Esophagus muscularis mucosa (tissue), 4 donors: ENCODE measurements at regions not wholly inside any gene's neighbourhood (a gene's known extent, or its start where the extent isn't known, plus 50 kb on each side); places are given as distances from the start of the nearest gene placed in this dataset.

Experiments used
- DNase-seq: peaks from one replicate; pipeline ENCODE4 v3.0.0-alpha.2; 2017; ENCODE audit errors: extremely low spot score
- H3K27ac ChIP-seq, 4 donors: fragments of 200-600 bp; sonication (generic); replicated peaks in 1 of 4; 1 replicate in 3 of 4; 2 replicates in 1 of 4; pipeline ENCODE4 v1.5.1; 2016 to 2019; ENCODE audit warnings: mild to moderate bottlenecking in 1 of 4
- H3K27me3 ChIP-seq, 4 donors: fragments of 200-600 bp; sonication (generic); one replicate each; pipeline versions ENCODE4 v1.5.1 to v1.6.0; 2016 to 2019
- H3K36me3 ChIP-seq, 4 donors: fragments of 200-600 bp; sonication (generic); one replicate each; pipeline ENCODE4 v1.5.1; 2016 to 2019
- H3K4me1 ChIP-seq, 4 donors: fragments of 200-600 bp; sonication (generic); one replicate each; pipeline ENCODE4 v1.5.1; 2016 to 2019
- H3K4me3 ChIP-seq, 4 donors: fragments of 200-600 bp; sonication (generic); 1 replicate in 2 of 4; 2 replicates in 2 of 4; pipeline ENCODE4 v1.5.1; 2016 to 2019; ENCODE audit warnings: mild to moderate bottlenecking in 4 of 4, moderate library complexity in 1 of 4
- H3K9me3 ChIP-seq, 4 donors: fragments of 200-600 bp; sonication (generic); 1 replicate in 3 of 4; 2 replicates in 1 of 4; pipeline ENCODE4 v1.5.1; 2016 to 2019
- EP300 ChIP-seq: sonication (generic); formaldehyde crosslinking; IDR thresholded peaks from one replicate; pipeline ENCODE4 v1.6.1; 2017; ENCODE audit warnings: antibody characterized with exemption
- POLR2A ChIP-seq: fragments of 450-650 bp; IDR thresholded peaks from one replicate; pipeline ENCODE4 v1.6.1; 2017; ENCODE audit warnings: antibody characterized with exemption, moderate library complexity, mild to moderate bottlenecking, low read depth
- POLR2AphosphoS5 ChIP-seq, 2 donors: sonication (generic); formaldehyde crosslinking; IDR thresholded peaks; one replicate each; pipeline ENCODE4 v1.6.1; 2017; ENCODE audit warnings: antibody characterized with exemption in 2 of 2
- WGBS: methylation state at CpG from one replicate; pipeline ENCODE4 v1.1.5; 2018; 5-methylcytosine and 5-hydroxymethylcytosine counted together
- intact Hi-C: fragments of 100-400 bp; cut with DNase I; formaldehyde crosslinking; loops from one replicate; pipeline ENCODE4 v1.15.1; 2023
- TF ChIP-seq, protein P1 (sequence below), 3 experiments: fragments of 200-600 bp in 2 of 3; fragments of 450-650 bp in 1 of 3; sonication (generic) in 2 of 3; IDR thresholded peaks; one replicate each; pipeline ENCODE4 v1.5.1; 2017 to 2019; ENCODE audit warnings: antibody characterized with exemption in 3 of 3, mild to moderate bottlenecking in 2 of 3, moderate library complexity in 1 of 3

DNA sequence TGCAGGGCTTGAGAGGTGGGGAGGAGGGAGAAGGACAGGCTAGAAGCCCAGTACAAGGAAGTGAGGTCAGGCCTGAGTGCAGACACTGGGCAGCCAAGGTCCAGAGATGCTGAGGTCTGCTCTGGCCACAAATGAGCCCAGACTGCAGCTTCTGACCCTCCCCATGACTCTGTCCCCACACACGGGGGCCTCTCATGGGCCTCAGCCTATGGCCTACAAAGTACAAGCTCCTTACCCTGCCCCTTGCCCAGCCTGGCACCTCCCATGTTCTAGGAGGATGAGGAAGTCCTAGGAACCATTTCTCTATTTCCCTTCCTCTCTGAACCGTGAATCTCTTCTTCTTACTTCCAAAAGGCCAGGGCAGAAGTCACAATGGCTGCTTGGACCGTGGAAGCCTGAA, 193.8 kb downstream of the ANKRD30B start:
- Histone ChIP-seq H3K36me3 (no peaks in the 10 kb centered on the region), H3K4me1 (no peaks in the 10 kb centered on the region), H3K9me3 (no peaks in the 10 kb centered on the region), H3K4me3 (no peak overlapping the region), H3K27ac (no peak overlapping the region), H3K27me3 (peaks cover 0 to 5% (median 0%) of the 10 kb centered on the region in 4 donors)
- TF ChIP-seq POLR2A = no peak
- no peak for TF ChIP-seq POLR2AphosphoS5 (IDR thresholded peaks at IDR 0.05)
- no peak for TF ChIP-seq EP300
- TF ChIP-seq, protein P1, sequence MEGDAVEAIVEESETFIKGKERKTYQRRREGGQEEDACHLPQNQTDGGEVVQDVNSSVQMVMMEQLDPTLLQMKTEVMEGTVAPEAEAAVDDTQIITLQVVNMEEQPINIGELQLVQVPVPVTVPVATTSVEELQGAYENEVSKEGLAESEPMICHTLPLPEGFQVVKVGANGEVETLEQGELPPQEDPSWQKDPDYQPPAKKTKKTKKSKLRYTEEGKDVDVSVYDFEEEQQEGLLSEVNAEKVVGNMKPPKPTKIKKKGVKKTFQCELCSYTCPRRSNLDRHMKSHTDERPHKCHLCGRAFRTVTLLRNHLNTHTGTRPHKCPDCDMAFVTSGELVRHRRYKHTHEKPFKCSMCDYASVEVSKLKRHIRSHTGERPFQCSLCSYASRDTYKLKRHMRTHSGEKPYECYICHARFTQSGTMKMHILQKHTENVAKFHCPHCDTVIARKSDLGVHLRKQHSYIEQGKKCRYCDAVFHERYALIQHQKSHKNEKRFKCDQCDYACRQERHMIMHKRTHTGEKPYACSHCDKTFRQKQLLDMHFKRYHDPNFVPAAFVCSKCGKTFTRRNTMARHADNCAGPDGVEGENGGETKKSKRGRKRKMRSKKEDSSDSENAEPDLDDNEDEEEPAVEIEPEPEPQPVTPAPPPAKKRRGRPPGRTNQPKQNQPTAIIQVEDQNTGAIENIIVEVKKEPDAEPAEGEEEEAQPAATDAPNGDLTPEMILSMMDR (IDR thresholded peaks at IDR 0.05) = no peak
- intact Hi-C loops = no loop called here
- DNase-seq = no peak
- 42% methylated on average over 3 of the region's 3 CpGs for WGBS

DNA sequence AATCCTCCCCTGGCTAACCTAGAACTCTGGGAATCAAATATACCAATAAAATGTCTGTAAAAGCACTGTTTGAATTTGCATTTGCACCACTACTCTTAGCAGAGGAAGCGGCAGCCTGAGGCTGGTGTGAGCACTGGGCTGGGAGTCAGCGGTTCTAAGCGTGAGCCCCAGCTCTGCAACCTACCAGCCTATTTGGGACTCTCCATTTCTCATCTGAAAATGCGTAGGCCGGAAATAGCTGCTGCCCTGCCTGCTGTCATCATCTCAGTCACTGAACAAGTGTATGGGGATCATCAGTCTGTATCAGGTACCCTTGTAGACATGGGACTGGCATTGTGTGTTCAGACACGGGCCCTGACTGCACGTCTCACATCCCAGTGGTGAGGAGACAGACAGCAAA, 194.3 kb downstream of the ANKRD30B start:
- intact Hi-C loops = no loop called here
- Histone ChIP-seq H3K4me1 (no peaks in the 10 kb centered on the region), H3K36me3 (no peaks in the 10 kb centered on the region), H3K4me3 (no peak overlapping the region), H3K9me3 (no peaks in the 10 kb centered on the region), H3K27me3 (peaks cover 0 to 5% (median 0%) of the 10 kb centered on the region in 4 donors), H3K27ac (no peak overlapping the region)
- WGBS = 85% methylated on average over 5 of the region's 7 CpGs
- TF ChIP-seq POLR2A (no peak), EP300 (no peak), POLR2AphosphoS5 (IDR thresholded peaks at IDR 0.05) (no peak)
- TF ChIP-seq, protein P1 (IDR thresholded peaks at IDR 0.05) = no peak
- no peak for DNase-seq

DNA sequence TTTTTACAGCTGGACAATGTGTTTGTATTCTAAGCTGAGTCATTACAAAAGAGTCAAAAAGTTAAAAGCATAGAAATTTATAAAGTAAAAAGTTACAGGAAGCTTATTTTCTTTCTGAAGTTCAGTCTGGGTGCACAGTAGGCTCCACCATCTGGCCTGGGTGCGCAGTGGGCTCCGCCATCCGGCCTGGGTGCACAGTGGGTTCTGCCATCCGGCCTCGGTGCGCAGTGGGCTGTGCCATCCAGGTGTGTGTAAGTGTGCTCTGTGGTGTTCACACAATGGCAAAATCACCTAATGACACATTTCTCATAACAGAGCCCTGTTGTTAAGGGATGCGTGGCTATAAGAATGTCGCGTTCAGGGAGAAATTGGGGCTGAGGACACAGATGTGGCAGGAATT, 195.5 kb downstream of the ANKRD30B start:
- WGBS = 89% methylated on average over 9 of the region's 9 CpGs
- H3K4me3 ChIP-seq = no peak overlapping the region
- no peaks in the 10 kb centered on the region for H3K4me1 ChIP-seq
- no peak for TF ChIP-seq POLR2A
- TF ChIP-seq, protein P1 (IDR thresholded peaks at IDR 0.05) = no peak
- no peak for TF ChIP-seq EP300
- no peak for TF ChIP-seq POLR2AphosphoS5 (IDR thresholded peaks at IDR 0.05)
- DNase-seq = no peak
- no peak overlapping the region for H3K27ac ChIP-seq
- no peaks in the 10 kb centered on the region for H3K36me3 ChIP-seq
- H3K27me3 ChIP-seq = peaks cover 0 to 5% (median 0%) of the 10 kb centered on the region in 4 donors
- intact Hi-C loops = no loop called here
- no peaks in the 10 kb centered on the region for H3K9me3 ChIP-seq

DNA sequence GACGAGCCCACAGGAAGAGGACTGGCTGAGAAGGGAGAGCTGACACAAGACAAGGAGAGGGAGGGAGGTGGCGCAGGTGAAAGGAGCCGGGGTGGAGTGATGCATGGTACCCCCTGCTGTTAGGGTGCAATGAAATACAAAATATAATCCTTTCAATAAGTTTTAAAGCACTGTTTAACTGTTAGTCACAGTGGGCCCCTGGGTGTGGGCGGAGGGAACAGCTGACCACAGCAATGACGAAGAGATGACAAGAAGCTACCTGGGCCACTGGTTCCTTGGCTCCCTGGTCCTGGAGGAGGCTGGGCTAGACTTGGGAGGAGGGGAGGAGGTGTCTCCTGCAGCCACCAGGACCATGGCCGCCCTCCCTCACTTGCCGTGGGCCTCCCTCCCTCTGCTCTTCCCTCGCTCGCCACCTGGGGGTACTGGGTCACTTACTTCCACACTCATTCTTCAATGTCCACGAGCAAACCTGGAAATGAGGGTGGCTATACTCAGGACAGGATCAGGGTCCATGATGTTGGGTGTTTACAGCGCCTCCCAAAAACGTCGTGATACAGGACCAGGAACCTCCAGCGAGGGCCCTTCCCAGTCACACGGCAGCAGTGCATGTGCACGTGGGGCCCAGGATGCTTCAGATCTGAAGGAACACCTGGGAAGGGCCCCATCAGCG, 196.1 kb downstream of the ANKRD30B start:
- DNase-seq = no peak
- 87% methylated on average over 17 of the region's 17 CpGs for WGBS
- intact Hi-C loops = no loop called here
- TF ChIP-seq, protein P1 (IDR thresholded peaks at IDR 0.05) = no peak
- no peak for TF ChIP-seq POLR2A
- TF ChIP-seq EP300 = no peak
- no peak for TF ChIP-seq POLR2AphosphoS5 (IDR thresholded peaks at IDR 0.05)
- Histone ChIP-seq H3K4me1 (no peaks in the 10 kb centered on the region), H3K9me3 (no peaks in the 10 kb centered on the region), H3K4me3 (no peak overlapping the region), H3K27me3 (peaks cover 0 to 3% (median 0%) of the 10 kb centered on the region in 4 donors), H3K36me3 (no peaks in the 10 kb centered on the region), H3K27ac (no peak overlapping the region)

DNA sequence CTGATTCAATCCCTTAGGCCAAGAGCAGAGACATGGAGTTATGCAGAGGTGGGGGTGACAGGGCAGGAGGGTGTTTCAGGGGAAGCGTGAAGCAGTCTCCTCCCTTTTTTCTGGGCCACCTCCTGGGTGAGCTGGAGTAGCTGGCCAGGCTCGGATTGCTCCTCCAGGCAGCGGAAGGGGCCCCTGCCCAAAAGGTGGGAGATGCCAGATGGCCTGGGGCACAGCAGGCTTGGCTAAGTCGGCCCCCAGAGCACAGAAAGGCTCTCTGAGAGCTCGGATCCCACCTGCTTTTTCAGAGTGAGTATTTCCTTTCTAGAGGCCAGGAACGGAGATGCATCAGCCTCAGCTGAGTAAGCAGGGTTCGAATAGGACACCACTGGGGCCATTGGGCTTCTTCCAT, 196.9 kb downstream of the ANKRD30B start:
- H3K36me3 ChIP-seq = no peaks in the 10 kb centered on the region
- H3K4me1 ChIP-seq = no peaks in the 10 kb centered on the region
- H3K9me3 ChIP-seq = no peaks in the 10 kb centered on the region
- intact Hi-C loops = no loop called here
- no peak for DNase-seq
- TF ChIP-seq POLR2AphosphoS5 (IDR thresholded peaks at IDR 0.05) (no peak), POLR2A (no peak), EP300 (no peak)
- TF ChIP-seq, protein P1 (IDR thresholded peaks at IDR 0.05) = no peak
- WGBS = 68% methylated on average over 7 of the region's 7 CpGs
- H3K27ac ChIP-seq = no peak overlapping the region
- no peaks in the 10 kb centered on the region for H3K27me3 ChIP-seq
- no peak overlapping the region for H3K4me3 ChIP-seq
